HepG2 (cell line): ENCODE measurements at regions not wholly inside any gene's neighbourhood (a gene's known extent, or its start where the extent isn't known, plus 50 kb on each side); places are given as distances from the start of the nearest gene placed in this dataset.

Experiments
- ATAC-seq: fragments of 200-7000 bp; cut with Tn5 transposase; 3 replicates; pipeline ENCODE4 v1.9.1; 2020; ENCODE audit warnings: mild to moderate bottlenecking, moderate library complexity
- BruUV-seq: library from RNA; stranded (reverse); fragments of 400-500 nt; replicated peaks from 2 replicates; lab custom pipeline; 2021; lab: Mats Ljungman, UMichigan
- CTCF ChIA-PET: fragments of 300-600 bp; formaldehyde crosslinking; extraction: SDS; loops from one replicate; lab custom pipeline; 2021; ENCODE audit warnings: low total read pairs, inconsistent platforms, low intra/inter-chr PET ratio; lab: Yijun Ruan, JAX
- POLR2A ChIA-PET: fragments of 350-600 bp; sonication (Branson Sonifier 250); formaldehyde crosslinking; loops from one replicate; lab custom pipeline; 2020; ENCODE audit warnings: antibody characterized with exemption, inconsistent platforms; lab: Yijun Ruan, JAX
- DNase-seq: peaks from one replicate; pipeline ENCODE4 v3.0.0-alpha.2; 2015; ENCODE audit warnings: low spot score
- FAIRE-seq: peaks from 3 replicates; lab custom pipeline; 2011; peaks lifted over from hg19 to GRCh38; lab: Jason Lieb, UNC
- H2AFZ ChIP-seq: one replicate; pipeline ENCODE4 v1.6.1; 2011; ENCODE audit warnings: low read length, inconsistent platforms
- H3K27ac ChIP-seq: fragments of 300-600 bp; 3 replicates; pipeline ENCODE4 v1.8.0; 2011; ENCODE audit warnings: mixed run types, mild to moderate bottlenecking, mixed read lengths, low read length, inconsistent platforms; ENCODE audit not compliant: insufficient read depth; ENCODE audit errors: extremely low read length
- H3K27me3 ChIP-seq, 2 experiments: fragments of 200-600 bp in 1 of 2; 2 replicates in 1 of 2; 3 replicates in 1 of 2; pipeline versions ENCODE4 v1.6.0 to v1.8.0; 2011; ENCODE audit warnings: low read length in 2 of 2, mild to moderate bottlenecking in 2 of 2, moderate library complexity in 2 of 2, inconsistent platforms in 1 of 2; ENCODE audit not compliant: insufficient read depth in 2 of 2, control insufficient read depth in 1 of 2
- H3K36me3 ChIP-seq, 2 experiments: fragments of 200-600 bp in 1 of 2; replicated peaks in 1 of 2; 2 replicates in 1 of 2; 3 replicates in 1 of 2; pipeline versions ENCODE4 v1.5.1 to v1.8.0; 2011; ENCODE audit warnings: low read length in 2 of 2, inconsistent platforms in 1 of 2; ENCODE audit not compliant: insufficient read depth in 2 of 2, control insufficient read depth in 1 of 2
- H3K4me1 ChIP-seq: 2 replicates; pipeline ENCODE4 v1.5.1; 2012; ENCODE audit warnings: low read length, inconsistent platforms; ENCODE audit not compliant: insufficient read depth
- H3K4me2 ChIP-seq: 2 replicates; pipeline ENCODE4 v1.6.0; 2011; ENCODE audit warnings: low read depth, low read length, inconsistent platforms
- H3K4me3 ChIP-seq, 3 experiments: fragments of 200-600 bp in 1 of 3; sonication (generic), shearing (Covaris generic) in 1 of 3; replicated peaks in 1 of 3; 2 replicates each; pipeline ENCODE4 v1.5.1; 2011 to 2016; ENCODE audit warnings: low read length in 3 of 3, inconsistent platforms in 2 of 3, low read depth in 2 of 3, mild to moderate bottlenecking in 2 of 3, control low read depth in 1 of 3, mixed read lengths in 1 of 3; ENCODE audit not compliant: insufficient read depth in 1 of 3
- H3K79me2 ChIP-seq: one replicate; pipeline ENCODE4 v1.6.1; 2011; ENCODE audit warnings: low read length, inconsistent platforms; ENCODE audit not compliant: insufficient read depth
- H3K9ac ChIP-seq: 2 replicates; pipeline ENCODE4 v1.6.0; 2011; ENCODE audit warnings: mild to moderate bottlenecking, low read depth, low read length, inconsistent platforms; ENCODE audit not compliant: insufficient read depth
- H3K9me3 ChIP-seq: 2 replicates; pipeline ENCODE4 v1.5.1; 2012; ENCODE audit warnings: mild to moderate bottlenecking, low read length
- H4K20me1 ChIP-seq: 2 replicates; pipeline ENCODE4 v1.6.0; 2011; ENCODE audit warnings: inconsistent platforms, mild to moderate bottlenecking, low read length, moderate library complexity; ENCODE audit not compliant: insufficient read depth
- BCL6 ChIP-seq: IDR thresholded peaks from 2 replicates; pipeline ENCODE4 v1.6.1; 2016; ENCODE audit warnings: missing genetic modification reagents, missing compliant biosample characterization
- BRF2 ChIP-seq: sonication (generic); formaldehyde crosslinking; IDR thresholded peaks from 2 replicates; pipeline ENCODE4 v1.8.1; 2022; ENCODE audit warnings: mild to moderate bottlenecking, missing genetic modification reagents
- CTCF ChIP-seq: sonication (generic); formaldehyde crosslinking; IDR thresholded peaks from 2 replicates; pipeline ENCODE4 v1.5.0; 2020; ENCODE audit warnings: mild to moderate bottlenecking, missing genetic modification reagents, moderate library complexity
- HOXA9 ChIP-seq: sonication (generic); formaldehyde crosslinking; IDR thresholded peaks from 2 replicates; pipeline ENCODE4 v1.8.1; 2022; ENCODE audit warnings: missing genetic modification reagents, mild to moderate bottlenecking, moderate library complexity, borderline replicate concordance
- NKX3-1 ChIP-seq: sonication (generic); formaldehyde crosslinking; IDR thresholded peaks from 2 replicates; pipeline ENCODE4 v1.5.0; 2020; ENCODE audit warnings: missing genetic modification reagents
- RBM39 ChIP-seq: fragments of 200-400 bp; formaldehyde crosslinking; IDR thresholded peaks from one replicate; pipeline ENCODE4 v1.6.1; 2018; ENCODE audit warnings: antibody characterized with exemption, mild to moderate bottlenecking, low read depth, low read length; ENCODE audit not compliant: poor library complexity, severe bottlenecking
- RCOR2 ChIP-seq: IDR thresholded peaks from 2 replicates; pipeline ENCODE4 v1.6.1; 2016; ENCODE audit warnings: missing biosample characterization, missing genetic modification reagents
- RNF219 ChIP-seq: sonication (generic); formaldehyde crosslinking; IDR thresholded peaks from 2 replicates; pipeline ENCODE4 v1.5.0; 2020; ENCODE audit warnings: mild to moderate bottlenecking, missing genetic modification reagents
- TAF15 ChIP-seq: fragments of 200-400 bp; formaldehyde crosslinking; IDR thresholded peaks from one replicate; pipeline ENCODE4 v1.6.1; 2018; ENCODE audit warnings: mild to moderate bottlenecking, low read depth, low read length; ENCODE audit not compliant: poor library complexity, severe bottlenecking
- WGBS: methylation state at CpG from one replicate; pipeline ENCODE4 v1.1.6; 2017; ENCODE audit warnings: low lambda C conversion rate; 5-methylcytosine and 5-hydroxymethylcytosine counted together
- in situ Hi-C: cut with HindIII; loops from 2 replicates; pipeline ENCODE4 v1.10.0; 2017; ENCODE audit warnings: low pct_unique_long_range_greater_than_20kb; ENCODE audit not compliant: extremely low pct_ligation_motif_present
- intact Hi-C: fragments of 100-400 bp; cut with micrococcal nuclease; formaldehyde crosslinking; loops from one replicate; pipeline ENCODE4 v1.10.0; 2022; ENCODE audit not compliant: unreplicated experiment

GRCh38 chr6:143607168-143607567, 70.6 kb upstream of the PHACTR2 start:
- in situ Hi-C loops (no loop called here), intact Hi-C loops (no loop called here)
- ATAC-seq = no peak
- WGBS = 66% methylated on average over 7 of the region's 7 CpGs
- Histone ChIP-seq H3K79me2 (no peaks in the 10 kb centered on the region), H3K4me2 (no peak overlapping the region), H3K4me1 (0 out of 2 replicates have a peak, but pooled peaks cover 5% of the 10 kb centered on the region), H3K9me3 (no peaks in the 10 kb centered on the region), H3K27ac (no peak overlapping the region), H3K36me3 (no peaks in the 10 kb centered on the region), H3K4me3 (no peak overlapping the region), H4K20me1 (no peaks in the 10 kb centered on the region), H3K9ac (no peak overlapping the region), H2AFZ (no peak overlapping the region), H3K27me3 (no peaks in the 10 kb centered on the region)
- no peak for DNase-seq
- TF ChIP-seq BCL6 (CRISPR knock-in tag) (no peak), HOXA9 (CRISPR knock-in tag) (no peak), RNF219 (CRISPR knock-in tag) (no peak), CTCF (CRISPR knock-in tag) (no peak), NKX3-1 (CRISPR knock-in tag) (no peak), TAF15 (no peak), RCOR2 (no peak), RBM39 (no peak), BRF2 (CRISPR knock-in tag) (no peak)
- POLR2A ChIA-PET = no interaction called here
- CTCF ChIA-PET = no interaction called here
- BruUV-seq = no TSS peak
- FAIRE-seq = no peak
